ENCODE measurements at regions not wholly inside any gene's neighbourhood (a gene's known extent, or its start where the extent isn't known, plus 50 kb on each side); places are given as distances from the start of the nearest gene placed in this dataset.
"Not testable (repeated sequence)": the region's sequence is repeated elsewhere in the genome, so short reads cannot be mapped to it uniquely, and the experiment has no call there.

- no peak for TF ChIP-seq CTCF (IDR thresholded peaks at IDR 0.05; ENCODE audit: low read depth, low read length, missing control alignments)
- no peak overlapping the region for H3K4me3 ChIP-seq (ENCODE audit: low read depth, low read length)
- in situ Hi-C loops (cut with HindIII; ENCODE audit: low sequenced_read_pairs) = no loop called here
- no peak for DNase-seq (ENCODE audit: low read depth)
These were observed 884.5 kb upstream of the EPHA5 start for GRCh38 chr4:66554826-66555225.

DNA sequence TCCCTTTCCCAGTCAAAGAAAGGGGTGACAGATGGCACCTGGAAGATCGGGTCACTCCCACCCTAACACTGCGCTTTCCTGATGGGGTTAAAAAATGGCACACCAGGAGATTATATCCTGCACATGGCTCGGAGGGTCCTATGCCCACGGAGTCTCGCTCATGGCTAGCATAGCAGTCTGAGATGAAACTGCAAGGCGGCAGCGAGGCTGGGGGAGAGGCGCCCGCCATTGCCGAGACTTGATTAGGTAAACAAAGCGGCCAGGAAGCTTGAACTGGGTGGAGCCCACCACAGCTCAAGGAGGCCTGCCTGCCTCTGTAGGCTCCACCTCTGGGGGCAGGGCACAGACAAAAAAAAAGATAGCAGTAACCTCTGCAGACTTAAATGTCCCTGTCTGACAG, 875.0 kb upstream of the EPHA5 start:
- in situ Hi-C loops (cut with HindIII; ENCODE audit: low sequenced_read_pairs); H3K4me3 ChIP-seq (ENCODE audit: low read depth, low read length); DNase-seq (ENCODE audit: low read depth): not testable (repeated sequence)

GRCh38 chr4:66544281-66544680, 874.0 kb upstream of the EPHA5 start:
- TF ChIP-seq CTCF (IDR thresholded peaks at IDR 0.05; ENCODE audit: low read depth, low read length, missing control alignments) = no peak
- no peak for DNase-seq (ENCODE audit: low read depth)
- H3K4me3 ChIP-seq (ENCODE audit: low read depth, low read length) = no peak overlapping the region
- in situ Hi-C loops (cut with HindIII; ENCODE audit: low sequenced_read_pairs) = no loop called here

DNA sequence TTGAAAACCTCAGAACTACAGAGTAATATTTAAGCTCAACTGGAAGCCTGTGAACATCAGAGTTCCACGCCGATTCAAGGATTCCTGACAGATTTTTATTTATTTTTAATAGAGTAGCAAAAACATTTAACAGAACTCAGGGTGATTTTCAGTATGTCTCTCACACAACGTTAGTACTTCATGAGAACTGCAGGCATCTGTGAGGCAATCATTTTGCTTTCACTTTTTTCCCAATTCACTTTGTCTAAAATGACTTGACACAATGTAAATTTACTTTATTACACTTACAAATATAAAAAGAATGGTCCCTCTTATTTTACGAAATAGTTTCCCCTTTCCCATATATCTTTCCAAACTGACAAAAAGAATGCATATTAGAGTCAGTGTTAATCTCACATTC, 869.5 kb upstream of the EPHA5 start:
- DNase-seq (ENCODE audit: low read depth) = no peak
- H3K4me3 ChIP-seq (ENCODE audit: low read depth, low read length) = no peak overlapping the region
- TF ChIP-seq CTCF (IDR thresholded peaks at IDR 0.05; ENCODE audit: low read depth, low read length, missing control alignments) = no peak
- in situ Hi-C loops (cut with HindIII; ENCODE audit: low sequenced_read_pairs) = no loop called here

GRCh38 chr4:66524781-66525180, 854.5 kb upstream of the EPHA5 start:
- TF ChIP-seq CTCF (IDR thresholded peaks at IDR 0.05; ENCODE audit: low read depth, low read length, missing control alignments) = no peak
- no peak for DNase-seq (ENCODE audit: low read depth)
- in situ Hi-C loops (cut with HindIII; ENCODE audit: low sequenced_read_pairs) = no loop called here
- H3K4me3 ChIP-seq (ENCODE audit: low read depth, low read length) = no peak overlapping the region

DNA sequence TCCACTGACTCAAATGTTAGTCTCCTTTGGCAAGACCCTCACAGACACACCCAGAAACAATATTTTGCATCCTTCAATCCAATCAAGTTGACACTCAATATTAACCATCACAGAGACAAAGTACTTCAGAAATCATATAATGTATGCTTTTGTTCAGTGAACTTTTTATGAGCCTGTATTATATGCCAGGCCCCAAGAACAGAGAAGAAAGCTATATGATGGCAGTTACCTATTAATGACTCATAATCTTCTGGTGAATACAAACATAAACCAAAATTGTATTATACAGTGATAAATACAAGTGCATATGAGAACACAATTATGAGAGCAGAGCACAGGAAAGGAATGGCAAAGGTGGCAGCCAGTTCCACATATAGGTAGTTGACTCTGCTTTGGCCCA, 852.0 kb upstream of the EPHA5 start:
- TF ChIP-seq CTCF (IDR thresholded peaks at IDR 0.05; ENCODE audit: low read depth, low read length, missing control alignments) = no peak
- in situ Hi-C loops (cut with HindIII; ENCODE audit: low sequenced_read_pairs) = no loop called here
- no peak for DNase-seq (ENCODE audit: low read depth)
- H3K4me3 ChIP-seq (ENCODE audit: low read depth, low read length) = no peak overlapping the region

DNA sequence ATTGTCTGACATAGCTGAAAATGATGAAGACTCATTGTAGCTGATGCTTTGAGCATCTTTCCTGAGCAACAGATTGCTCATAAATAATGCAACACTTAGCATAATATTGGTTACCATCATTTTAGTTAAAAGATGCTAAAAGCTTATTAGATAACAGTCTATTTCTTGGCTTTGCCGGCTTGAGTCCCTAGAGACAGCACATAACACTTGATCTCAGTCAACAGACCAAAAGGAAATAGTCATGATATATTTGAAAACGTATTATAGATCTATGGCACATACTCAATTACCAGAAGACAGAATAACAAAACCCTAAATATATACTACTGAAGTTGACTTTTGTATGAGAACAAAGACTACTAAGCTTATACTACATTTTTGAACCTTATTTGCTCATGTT, 846.7 kb upstream of the EPHA5 start:
- no peak for DNase-seq (ENCODE audit: low read depth)
- TF ChIP-seq CTCF (IDR thresholded peaks at IDR 0.05; ENCODE audit: low read depth, low read length, missing control alignments) = no peak
- in situ Hi-C loops (cut with HindIII; ENCODE audit: low sequenced_read_pairs) = no loop called here
- H3K4me3 ChIP-seq (ENCODE audit: low read depth, low read length) = no peak overlapping the region

All from astrocyte of the cerebellum (primary cell).